OCI-LY1 (cell line): ENCODE measurements at regions not wholly inside any gene's neighbourhood (a gene's known extent, or its start where the extent isn't known, plus 50 kb on each side); places are given as distances from the start of the nearest gene placed in this dataset.

Experiments used
- H2AFZ ChIP-seq: fragments of 200-600 bp; sonication (generic), shearing (Covaris generic); 2 replicates; pipeline ENCODE4 v1.6.0; 2014; ENCODE audit warnings: antibody characterized with exemption, mild to moderate bottlenecking, low read length
- H3F3A ChIP-seq: fragments of 200-600 bp; sonication (generic), shearing (Covaris generic); 2 replicates; pipeline ENCODE4 v1.6.0; 2014; ENCODE audit warnings: mild to moderate bottlenecking, antibody characterized with exemption, low read length, moderate library complexity; ENCODE audit not compliant: insufficient read depth
- H3K27ac ChIP-seq: fragments of 200-600 bp; sonication (generic); 2 replicates; pipeline ENCODE4 v1.5.1; 2014; ENCODE audit warnings: low read length, mixed run types, mild to moderate bottlenecking, low read depth; ENCODE audit not compliant: poor library complexity, severe bottlenecking
- H3K27me3 ChIP-seq: fragments of 200-600 bp; sonication (generic); 2 replicates; pipeline ENCODE4 v1.6.0; 2014; ENCODE audit warnings: antibody characterized with exemption, mild to moderate bottlenecking, low read length, moderate library complexity; ENCODE audit not compliant: insufficient read depth
- H3K36me3 ChIP-seq: fragments of 200-600 bp; sonication (generic); 2 replicates; pipeline ENCODE4 v1.6.1; 2014; ENCODE audit warnings: mild to moderate bottlenecking, antibody characterized with exemption, low read length, moderate library complexity, mixed read lengths; ENCODE audit not compliant: insufficient read depth
- H3K4me1 ChIP-seq: fragments of 200-600 bp; sonication (generic); 2 replicates; pipeline ENCODE4 v1.5.1; 2014; ENCODE audit warnings: mild to moderate bottlenecking, low read length, moderate library complexity; ENCODE audit not compliant: insufficient read depth, severe bottlenecking
- H3K4me2 ChIP-seq: fragments of 200-600 bp; sonication (generic), shearing (Covaris generic); 2 replicates; pipeline ENCODE4 v1.6.1; 2014; ENCODE audit warnings: low read length
- H3K4me3 ChIP-seq: fragments of 200-600 bp; sonication (generic); 2 replicates; pipeline ENCODE4 v1.5.1; 2014; ENCODE audit warnings: low read length, low read depth, mild to moderate bottlenecking, mixed read lengths; ENCODE audit not compliant: poor library complexity, severe bottlenecking
- H3K79me2 ChIP-seq: fragments of 200-600 bp; shearing (Covaris generic); 2 replicates; pipeline ENCODE4 v1.6.1; 2016; ENCODE audit warnings: mixed run types, low read length, mixed read lengths; ENCODE audit not compliant: insufficient read depth
- H3K9ac ChIP-seq: fragments of 200-600 bp; sonication (generic), shearing (Covaris generic); 2 replicates; pipeline ENCODE4 v1.6.1; 2014; ENCODE audit warnings: mild to moderate bottlenecking, low read length, mixed read lengths
- H3K9me2 ChIP-seq: fragments of 200-600 bp; sonication (generic), shearing (Covaris generic); 2 replicates; pipeline ENCODE4 v1.6.1; 2014; ENCODE audit warnings: low read depth, mild to moderate bottlenecking, low read length, mixed read lengths
- H3K9me3 ChIP-seq: fragments of 200-600 bp; shearing (Covaris generic); 2 replicates; pipeline ENCODE4 v1.6.1; 2014; ENCODE audit warnings: low read length, mixed read lengths
- H4K20me1 ChIP-seq: fragments of 200-600 bp; sonication (generic), shearing (Covaris generic); 2 replicates; pipeline ENCODE4 v1.6.0; 2016; ENCODE audit warnings: mild to moderate bottlenecking, low read length; ENCODE audit not compliant: insufficient read depth
- EZH2 ChIP-seq: fragments of 200-600 bp; sonication (generic), shearing (Covaris generic); IDR thresholded peaks from 2 replicates; pipeline ENCODE4 v1.8.0; 2017; ENCODE audit warnings: borderline replicate concordance, mixed run types, mild to moderate bottlenecking, antibody characterized with exemption, low read length, moderate library complexity, mixed read lengths
- TF ChIP-seq, protein P1 (sequence below): fragments of 200-600 bp; sonication (generic), shearing (Covaris generic); IDR thresholded peaks from 2 replicates; pipeline ENCODE4 v1.5.1; 2017; ENCODE audit warnings: mild to moderate bottlenecking, antibody characterized with exemption, low read length, moderate library complexity, mixed read lengths

GRCh38 chr10:28396331-28396730, 93.5 kb upstream of the MPP7 start:
- Histone ChIP-seq H3K4me2 (no peak overlapping the region), H4K20me1 (no peaks in the 10 kb centered on the region), H3K27me3 (no peaks in the 10 kb centered on the region; the same call in 1 of the 2 replicates), H3K9ac (no peak overlapping the region), H3K4me1 (no peaks in the 10 kb centered on the region), H3K79me2 (no peaks in the 10 kb centered on the region), H2AFZ (no peak overlapping the region), H3K9me3 (no peaks in the 10 kb centered on the region), H3K36me3 (no peaks in the 10 kb centered on the region), H3K27ac (no peak overlapping the region), H3F3A (no peaks in the 10 kb centered on the region), H3K4me3 (no peak overlapping the region), H3K9me2 (no peaks in the 10 kb centered on the region)
- TF ChIP-seq, protein P1, sequence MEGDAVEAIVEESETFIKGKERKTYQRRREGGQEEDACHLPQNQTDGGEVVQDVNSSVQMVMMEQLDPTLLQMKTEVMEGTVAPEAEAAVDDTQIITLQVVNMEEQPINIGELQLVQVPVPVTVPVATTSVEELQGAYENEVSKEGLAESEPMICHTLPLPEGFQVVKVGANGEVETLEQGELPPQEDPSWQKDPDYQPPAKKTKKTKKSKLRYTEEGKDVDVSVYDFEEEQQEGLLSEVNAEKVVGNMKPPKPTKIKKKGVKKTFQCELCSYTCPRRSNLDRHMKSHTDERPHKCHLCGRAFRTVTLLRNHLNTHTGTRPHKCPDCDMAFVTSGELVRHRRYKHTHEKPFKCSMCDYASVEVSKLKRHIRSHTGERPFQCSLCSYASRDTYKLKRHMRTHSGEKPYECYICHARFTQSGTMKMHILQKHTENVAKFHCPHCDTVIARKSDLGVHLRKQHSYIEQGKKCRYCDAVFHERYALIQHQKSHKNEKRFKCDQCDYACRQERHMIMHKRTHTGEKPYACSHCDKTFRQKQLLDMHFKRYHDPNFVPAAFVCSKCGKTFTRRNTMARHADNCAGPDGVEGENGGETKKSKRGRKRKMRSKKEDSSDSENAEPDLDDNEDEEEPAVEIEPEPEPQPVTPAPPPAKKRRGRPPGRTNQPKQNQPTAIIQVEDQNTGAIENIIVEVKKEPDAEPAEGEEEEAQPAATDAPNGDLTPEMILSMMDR = no peak
- TF ChIP-seq EZH2 = no peak

DNA sequence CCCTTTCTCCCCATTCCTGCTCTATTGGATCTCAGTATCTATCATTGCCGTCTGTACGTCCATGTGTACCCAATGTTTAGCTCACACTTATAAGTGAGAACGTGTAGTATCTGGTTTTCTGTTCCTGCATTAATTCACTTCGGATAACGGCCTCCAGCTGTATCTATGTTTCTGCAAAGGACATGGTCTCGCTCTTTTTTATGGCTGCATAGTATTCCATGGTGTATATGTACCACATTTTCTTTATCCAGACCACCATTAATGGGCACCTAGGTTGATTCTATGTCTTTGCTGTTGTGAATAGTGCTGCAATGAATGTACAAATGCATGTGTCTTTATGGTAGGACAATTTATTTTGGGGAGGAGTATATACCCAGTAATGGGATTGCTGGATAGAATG, 94.4 kb upstream of the MPP7 start:
- Histone ChIP-seq H3K36me3 (no peaks in the 10 kb centered on the region), H3F3A (no peaks in the 10 kb centered on the region), H3K9me3 (no peaks in the 10 kb centered on the region), H3K4me1 (no peaks in the 10 kb centered on the region), H3K27me3 (no peaks in the 10 kb centered on the region; the same call in 1 of the 2 replicates), H2AFZ (no peak overlapping the region), H3K4me3 (no peak overlapping the region), H3K27ac (no peak overlapping the region), H3K9me2 (no peaks in the 10 kb centered on the region), H3K4me2 (no peak overlapping the region), H3K79me2 (no peaks in the 10 kb centered on the region), H3K9ac (no peak overlapping the region), H4K20me1 (no peaks in the 10 kb centered on the region)
- TF ChIP-seq, protein P1 = no peak
- no peak for TF ChIP-seq EZH2

DNA sequence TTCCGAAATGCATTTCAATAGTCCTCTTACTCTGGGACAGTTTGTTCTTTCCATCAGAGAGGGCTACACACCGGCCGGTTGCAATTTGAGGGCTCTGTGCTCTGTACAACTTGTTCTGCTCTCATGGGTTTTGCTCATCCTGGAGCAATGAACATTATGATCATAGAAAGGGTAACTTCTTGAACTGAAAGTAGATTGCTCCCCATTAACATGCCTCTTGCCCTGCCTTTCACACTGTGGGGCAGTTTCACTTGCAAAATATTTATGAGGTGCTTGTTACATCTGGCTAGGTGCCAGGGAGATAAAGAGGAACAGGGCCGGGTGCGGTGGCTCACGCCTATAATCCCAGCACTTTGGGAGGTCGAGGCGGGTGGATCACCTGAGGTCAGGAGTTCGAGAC, 97.3 kb upstream of the MPP7 start:
- H3K9ac ChIP-seq = no peak overlapping the region
- no peaks in the 10 kb centered on the region for H4K20me1 ChIP-seq
- H3K4me1 ChIP-seq = no peaks in the 10 kb centered on the region
- no peak overlapping the region for H3K27ac ChIP-seq
- TF ChIP-seq, protein P1 = no peak
- no peak for TF ChIP-seq EZH2
- H3K9me3 ChIP-seq = no peaks in the 10 kb centered on the region
- no peak overlapping the region for H2AFZ ChIP-seq
- H3K4me2 ChIP-seq = no peak overlapping the region
- H3K9me2 ChIP-seq = no peaks in the 10 kb centered on the region
- H3K4me3 ChIP-seq = no peak overlapping the region
- H3F3A ChIP-seq = no peaks in the 10 kb centered on the region
- no peaks in the 10 kb centered on the region; the same call in 1 of the 2 replicates for H3K27me3 ChIP-seq
- H3K36me3 ChIP-seq = no peaks in the 10 kb centered on the region
- no peaks in the 10 kb centered on the region for H3K79me2 ChIP-seq
